Endothelial cell of umbilical vein (primary cell): ENCODE measurements at regions not wholly inside any gene's neighbourhood (a gene's known extent, or its start where the extent isn't known, plus 50 kb on each side); places are given as distances from the start of the nearest gene placed in this dataset.

ENCODE experiments used
- BruUV-seq: library from RNA; stranded (reverse); fragments of 400-500 nt; replicated peaks from 2 replicates; lab custom pipeline; 2021; lab: Mats Ljungman, UMichigan
- CTCF ChIA-PET: fragments of 300-600, 350-600 bp; sonication (Branson Sonifier 250); formaldehyde crosslinking; loops from one replicate; lab custom pipeline; 2021; ENCODE audit warnings: antibody characterized with exemption, inconsistent platforms; lab: Charles Lee
- POLR2A ChIA-PET: fragments of 300-600, 350-600 bp; sonication (Branson Sonifier 250); formaldehyde crosslinking; loops from one replicate; lab custom pipeline; 2021; ENCODE audit warnings: antibody characterized with exemption, inconsistent platforms; lab: Charles Lee
- DNase-seq: peaks from one replicate; pipeline ENCODE4 v3.0.0-alpha.2; 2011; ENCODE audit warnings: low read depth, low spot score
- FAIRE-seq: peaks from 2 replicates; lab custom pipeline; 2011; peaks lifted over from hg19 to GRCh38; lab: Jason Lieb, UNC
- H2AFZ ChIP-seq: 2 replicates; pipeline ENCODE4 v1.6.0; 2012; ENCODE audit warnings: low read depth, low read length, control low read depth, inconsistent platforms
- H3K27ac ChIP-seq: 2 replicates; pipeline ENCODE4 v1.5.1; 2011; ENCODE audit warnings: low read depth, mild to moderate bottlenecking, control low read depth, low read length, moderate library complexity; ENCODE audit not compliant: insufficient read depth
- H3K27me3 ChIP-seq, 2 experiments: 2 replicates each; pipeline versions ENCODE4 v1.6.0 to v1.6.1; 2011; ENCODE audit warnings: low read length in 2 of 2, mixed read lengths in 1 of 2; ENCODE audit not compliant: control insufficient read depth in 2 of 2, insufficient read depth in 2 of 2
- H3K36me3 ChIP-seq, 2 experiments: 2 replicates in 1 of 2; 3 replicates in 1 of 2; pipeline ENCODE4 v1.5.1; 2011; ENCODE audit warnings: low read length in 2 of 2, mild to moderate bottlenecking in 1 of 2, moderate library complexity in 1 of 2; ENCODE audit not compliant: control insufficient read depth in 2 of 2, insufficient read depth in 2 of 2; ENCODE audit errors: extremely low read depth in 1 of 2
- H3K4me1 ChIP-seq: 3 replicates; pipeline ENCODE4 v1.5.1; 2011; ENCODE audit warnings: mild to moderate bottlenecking, low read length; ENCODE audit not compliant: control insufficient read depth, insufficient read depth; ENCODE audit errors: extremely low read depth
- H3K4me2 ChIP-seq: 2 replicates; pipeline ENCODE4 v1.6.1; 2011; ENCODE audit warnings: low read length, control low read depth, mixed read lengths; ENCODE audit not compliant: insufficient read depth
- H3K4me3 ChIP-seq, 3 experiments: fragments of 200-600 bp in 1 of 3; sonication (generic), shearing (Covaris generic) in 1 of 3; replicated peaks in 1 of 3; 2 replicates each; pipeline ENCODE4 v1.5.1; 2011 to 2016; ENCODE audit warnings: control low read depth in 3 of 3, low read length in 3 of 3, mild to moderate bottlenecking in 2 of 3, inconsistent platforms in 1 of 3, low read depth in 1 of 3, moderate library complexity in 1 of 3; ENCODE audit not compliant: insufficient read depth in 1 of 3
- H3K79me2 ChIP-seq: 2 replicates; pipeline ENCODE4 v1.6.0; 2012; ENCODE audit warnings: low read length, inconsistent platforms; ENCODE audit not compliant: control insufficient read depth, insufficient read depth
- H3K9ac ChIP-seq: replicated peaks from 2 replicates; pipeline ENCODE3; 2011; ENCODE audit warnings: low read length, control low read depth; ENCODE audit not compliant: insufficient read depth; ENCODE audit errors: extremely low read depth
- H3K9me1 ChIP-seq: replicated peaks from 3 replicates; pipeline ENCODE4 v1.6.0; 2011; ENCODE audit warnings: mild to moderate bottlenecking, low read length; ENCODE audit not compliant: control insufficient read depth, insufficient read depth; ENCODE audit errors: extremely low read depth
- H3K9me3 ChIP-seq: replicated peaks from 2 replicates; pipeline ENCODE4 v1.5.1; 2012; ENCODE audit warnings: low read length, inconsistent platforms; ENCODE audit not compliant: control insufficient read depth, insufficient read depth
- H4K20me1 ChIP-seq: replicated peaks from 2 replicates; pipeline ENCODE3; 2011; ENCODE audit warnings: mild to moderate bottlenecking, low read length; ENCODE audit not compliant: control insufficient read depth, insufficient read depth; ENCODE audit errors: extremely low read depth
- CTCF ChIP-seq, 2 donors: IDR thresholded peaks; 1 replicate in 1 of 2; 2 replicates in 1 of 2; pipeline ENCODE4 v1.5.1; 2011; ENCODE audit warnings: low read length in 2 of 2, mild to moderate bottlenecking in 2 of 2, moderate library complexity in 2 of 2, control low read depth in 1 of 2, inconsistent platforms in 1 of 2, low read depth in 1 of 2; ENCODE audit not compliant: insufficient read depth in 1 of 2; ENCODE audit errors: extremely low read depth in 1 of 2
- GATA2 ChIP-seq: IDR thresholded peaks from 2 replicates; pipeline ENCODE4 v1.7.0; 2011; ENCODE audit warnings: low read depth, mild to moderate bottlenecking, moderate library complexity, mixed read lengths, low read length; ENCODE audit not compliant: insufficient read length, insufficient read depth
- MAX ChIP-seq: IDR thresholded peaks from 2 replicates; pipeline ENCODE4 v1.6.1; 2011; ENCODE audit not compliant: insufficient read depth, insufficient read length
- MYC ChIP-seq: IDR thresholded peaks from one replicate; pipeline ENCODE4 v1.6.1; 2011; ENCODE audit warnings: mild to moderate bottlenecking, low read depth, low read length
- POLR2A ChIP-seq: IDR thresholded peaks from 2 replicates; pipeline ENCODE4 v1.6.1; 2012; ENCODE audit warnings: low read depth, mild to moderate bottlenecking, control low read depth, low read length
- dilution Hi-C: fragments of 300-500 bp; cut with MboI; formaldehyde crosslinking; loops from one replicate; pipeline ENCODE4 v1.15.0; 2019; ENCODE audit warnings: low sequenced_read_pairs; ENCODE audit not compliant: extremely low pct_ligation_motif_present
- intact Hi-C: fragments of 100-400 bp; cut with micrococcal nuclease; formaldehyde crosslinking; loops from one replicate; pipeline ENCODE4 v1.10.0; 2022

GRCh38 chr10:124289851-124290795, 128.6 kb downstream of the OAT start:
- DNase-seq (no peak), FAIRE-seq (no peak)
- Histone ChIP-seq H3K27me3 (no peaks in the 10 kb centered on the region), H2AFZ (no peak overlapping the region), H3K27ac (no peak overlapping the region), H3K36me3 (no peaks in the 10 kb centered on the region), H3K4me2 (no peak overlapping the region), H3K9ac (no peak overlapping the region), H3K79me2 (no peaks in the 10 kb centered on the region), H3K9me3 (no peaks in the 10 kb centered on the region), H3K4me3 (no peak overlapping the region), H4K20me1 (no peaks in the 10 kb centered on the region), H3K9me1 (no peaks in the 10 kb centered on the region), H3K4me1 (no peaks in the 10 kb centered on the region)
- CTCF ChIA-PET = interaction anchor here (1.7 kb wide), 1 partner anchor 99 kb away, joined by 7 read pairs; no protein-coding TSS in a partner anchor
- intact Hi-C loops (no loop called here), dilution Hi-C loops (no loop called here)
- no TSS peak for BruUV-seq
- TF ChIP-seq MYC = no peak
- no peak for TF ChIP-seq CTCF (IDR thresholded peaks at IDR 0.05; ENCODE audit: extremely low read depth in 1 of 2, insufficient read depth in 1 of 2, low read depth in 1 of 2, low read length in 2 of 2)
- TF ChIP-seq POLR2A = no peak
- TF ChIP-seq GATA2 = no peak
- TF ChIP-seq MAX = no peak
- POLR2A ChIA-PET = no interaction called here
